GM12878 (cell line): ENCODE measurements at regions not wholly inside any gene's neighbourhood (a gene's known extent, or its start where the extent isn't known, plus 50 kb on each side); places are given as distances from the start of the nearest gene placed in this dataset.

Experiments used
- ATAC-seq: fragments of 200-7000 bp; cut with Tn5 transposase; 3 replicates; pipeline ENCODE4 v1.9.1; 2020; ENCODE audit warnings: mild to moderate bottlenecking, moderate library complexity
- BruUV-seq: library from RNA; stranded (reverse); fragments of 400-500 nt; replicated peaks from 2 replicates; lab custom pipeline; 2021; lab: Mats Ljungman, UMichigan
- CTCF ChIA-PET: fragments of 300-600 bp; sonication (Branson Sonifier 250); formaldehyde crosslinking; extraction: SDS; loops from one replicate; lab custom pipeline; 2021; ENCODE audit warnings: inconsistent platforms; lab: Yijun Ruan, JAX
- POLR2A ChIA-PET: fragments of 350-600 bp; formaldehyde crosslinking; extraction: SDS; loops from one replicate; lab custom pipeline; 2021; ENCODE audit warnings: inconsistent platforms; lab: Charles Lee
- RAD21 ChIA-PET: fragments of 300-600 bp; sonication (Branson Sonifier 250); formaldehyde crosslinking; loops from one replicate; lab custom pipeline; 2023; ENCODE audit warnings: antibody characterized with exemption; ENCODE audit not compliant: unreplicated experiment; lab: Charles Lee
- SMC1A ChIA-PET: fragments of 300-600 bp; sonication (Branson Sonifier 250); formaldehyde crosslinking; loops from one replicate; lab custom pipeline; 2023; ENCODE audit not compliant: unreplicated experiment, uncharacterized antibody; lab: Charles Lee
- DNase-seq: peaks from one replicate; pipeline ENCODE4 v3.0.0-alpha.2; 2011; ENCODE audit warnings: low read depth, low spot score
- FAIRE-seq: peaks from 3 replicates; lab custom pipeline; 2011; peaks lifted over from hg19 to GRCh38; lab: Jason Lieb, UNC
- H2AFZ ChIP-seq: 2 replicates; pipeline ENCODE4 v1.6.0; 2011; ENCODE audit warnings: low read depth, low read length, control low read depth; ENCODE audit not compliant: control insufficient read depth
- H3K27ac ChIP-seq: 2 replicates; pipeline ENCODE4 v1.5.1; 2011; ENCODE audit warnings: control low read depth; ENCODE audit not compliant: control insufficient read depth, insufficient read depth
- H3K27me3 ChIP-seq, 2 experiments: replicated peaks in 1 of 2; 2 replicates each; pipeline versions ENCODE4 v1.6.0 to v1.6.1; 2011; ENCODE audit warnings: low read length in 1 of 2; ENCODE audit not compliant: control insufficient read depth in 2 of 2, insufficient read depth in 2 of 2
- H3K36me3 ChIP-seq, 2 experiments: 2 replicates each; pipeline ENCODE4 v1.5.1; 2011; ENCODE audit warnings: low read length in 1 of 2; ENCODE audit not compliant: control insufficient read depth in 2 of 2, insufficient read depth in 2 of 2
- H3K4me1 ChIP-seq: 2 replicates; pipeline ENCODE4 v1.6.1; 2011; ENCODE audit warnings: mild to moderate bottlenecking, low read length, moderate library complexity, mixed read lengths; ENCODE audit not compliant: control insufficient read depth, insufficient read depth
- H3K4me2 ChIP-seq: 2 replicates; pipeline ENCODE4 v1.6.0; 2011; ENCODE audit warnings: control low read depth; ENCODE audit not compliant: control insufficient read depth, insufficient read depth
- H3K4me3 ChIP-seq: fragments of 200-600 bp; sonication (generic); 2 replicates; pipeline ENCODE4 v1.5.1; 2016
- H3K79me2 ChIP-seq: 2 replicates; pipeline ENCODE4 v1.6.0; 2011; ENCODE audit warnings: low read length; ENCODE audit not compliant: control insufficient read depth, insufficient read depth
- H3K9ac ChIP-seq: 2 replicates; pipeline ENCODE4 v1.8.0; 2011; ENCODE audit warnings: low read length, control low read depth, mixed read lengths; ENCODE audit not compliant: control insufficient read depth, insufficient read depth
- H3K9me3 ChIP-seq: replicated peaks from 3 replicates; pipeline ENCODE4 v1.5.1; 2011; ENCODE audit warnings: mild to moderate bottlenecking, low read length; ENCODE audit not compliant: control insufficient read depth, insufficient read depth
- H4K20me1 ChIP-seq: 2 replicates; pipeline ENCODE4 v1.6.0; 2011; ENCODE audit not compliant: control insufficient read depth, insufficient read depth
- BHLHE40 ChIP-seq, 2 experiments: fragments of 450-650 bp in 1 of 2; IDR thresholded peaks; 2 replicates each; pipeline ENCODE4 v1.6.1; 2011 to 2017; ENCODE audit warnings: low read depth in 2 of 2, borderline replicate concordance in 1 of 2, improper control_type of control experiment in 1 of 2, low read length in 1 of 2, mild to moderate bottlenecking in 1 of 2
- CHD4 ChIP-seq: fragments of 200-600 bp; sonication (generic); IDR thresholded peaks from 2 replicates; pipeline ENCODE4 v1.6.1; 2016; ENCODE audit warnings: mild to moderate bottlenecking
- CREB1 ChIP-seq: IDR thresholded peaks from 2 replicates; pipeline ENCODE4 v1.6.1; 2012; ENCODE audit warnings: low read depth, mild to moderate bottlenecking, inconsistent platforms
- ELK1 ChIP-seq: IDR thresholded peaks from 2 replicates; pipeline ENCODE4 v1.6.1; 2012; ENCODE audit warnings: low read depth, low read length, improper control_type of control experiment
- FOXM1 ChIP-seq: IDR thresholded peaks from 2 replicates; pipeline ENCODE4 v1.6.1; 2012; ENCODE audit warnings: low read depth, mild to moderate bottlenecking, inconsistent platforms, low read length, moderate library complexity
- NR2F1 ChIP-seq: fragments of 450-650 bp; conservative IDR thresholded peaks from 2 replicates; pipeline ENCODE4 v1.6.1; 2017; ENCODE audit warnings: mild to moderate bottlenecking
- RAD21 ChIP-seq: IDR thresholded peaks from 2 replicates; pipeline ENCODE4 v1.6.1; 2011; ENCODE audit warnings: mild to moderate bottlenecking, low read depth, low read length, moderate library complexity; ENCODE audit not compliant: insufficient read depth
- SIX5 ChIP-seq: IDR thresholded peaks from 2 replicates; pipeline ENCODE4 v1.6.1; 2011; ENCODE audit warnings: mild to moderate bottlenecking, low read depth, low read length, moderate library complexity; ENCODE audit not compliant: severe bottlenecking
- SMARCA5 ChIP-seq: fragments of 450-650 bp; IDR thresholded peaks from 2 replicates; pipeline ENCODE4 v1.6.1; 2017; ENCODE audit warnings: mild to moderate bottlenecking
- YBX1 ChIP-seq: fragments of 450-650 bp; IDR thresholded peaks from 2 replicates; pipeline ENCODE4 v1.6.1; 2016; ENCODE audit warnings: antibody characterized with exemption
- ZBTB40 ChIP-seq: fragments of 450-650 bp; IDR thresholded peaks from 2 replicates; pipeline ENCODE4 v1.6.1; 2016; ENCODE audit warnings: mild to moderate bottlenecking, moderate library complexity, borderline replicate concordance
- ZNF217 ChIP-seq: fragments of 450-650 bp; IDR thresholded peaks from 2 replicates; pipeline ENCODE4 v1.6.1; 2017; ENCODE audit warnings: antibody characterized with exemption, mild to moderate bottlenecking
- ZNF384 ChIP-seq: IDR thresholded peaks from 2 replicates; pipeline ENCODE4 v1.6.1; 2012; ENCODE audit warnings: low read depth, mild to moderate bottlenecking, low read length, improper control_type of control experiment, borderline replicate concordance
- ZNF622 ChIP-seq: fragments of 450-650 bp; IDR thresholded peaks from 2 replicates; pipeline ENCODE4 v1.6.1; 2017; ENCODE audit warnings: mild to moderate bottlenecking, inconsistent platforms
- WGBS: methylation state at CpG from one replicate; pipeline ENCODE4 v1.1.6; 2016; ENCODE audit warnings: low lambda C conversion rate; ENCODE audit not compliant: insufficient replicate concordance, insufficient coverage; ENCODE audit errors: missing lambda C conversion rate; 5-methylcytosine and 5-hydroxymethylcytosine counted together
- in situ Hi-C: fragments of 300-500 bp; cut with MboI; formaldehyde crosslinking; loops from 9 replicates; pipeline ENCODE4 v1.14.3; 2018; ENCODE audit warnings: mixed read lengths
- intact Hi-C: fragments of 100-400 bp; cut with micrococcal nuclease; formaldehyde crosslinking; loops from one replicate; pipeline ENCODE4 v1.14.2; 2022; ENCODE audit not compliant: unreplicated experiment
- TF ChIP-seq, protein P1 (sequence below): fragments of 450-650 bp; formaldehyde crosslinking; IDR thresholded peaks from 2 replicates; pipeline ENCODE4 v1.5.0; 2022; ENCODE audit warnings: mild to moderate bottlenecking, missing genetic modification characterization

DNA sequence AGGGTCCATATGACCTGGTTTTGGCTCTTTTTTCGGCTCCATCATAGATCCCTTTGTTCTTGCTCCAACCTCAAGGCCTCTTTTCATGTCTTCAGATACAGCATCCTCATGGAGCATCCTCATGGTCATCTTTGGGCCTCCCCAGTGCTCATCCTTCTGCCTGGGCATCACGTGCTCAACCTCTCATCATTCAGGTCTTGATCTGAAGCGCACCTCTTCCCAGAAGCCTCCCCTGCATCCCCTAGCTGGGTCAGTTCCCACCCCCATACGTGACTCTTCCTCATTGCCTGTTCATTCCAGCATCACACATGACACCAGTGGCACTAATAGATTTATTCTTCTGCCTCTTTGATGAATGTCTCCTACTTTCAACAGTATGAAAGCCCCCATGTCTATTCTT, 192.2 kb downstream of the MIAT start:
- BruUV-seq = no TSS peak
- ChIA-PET POLR2A (no interaction called here), SMC1A (no interaction called here), RAD21 (no interaction called here), CTCF (no interaction called here)
- no peak overlapping the region for H2AFZ ChIP-seq
- no peaks in the 10 kb centered on the region for H3K9me3 ChIP-seq
- no peak overlapping the region for H3K4me3 ChIP-seq
- intact Hi-C loops = no loop called here
- WGBS = 2% methylated on average over 4 of the region's 4 CpGs
- H3K9ac ChIP-seq = no peak overlapping the region
- H4K20me1 ChIP-seq = no peaks in the 10 kb centered on the region
- ATAC-seq (no peak), FAIRE-seq (no peak), DNase-seq (no peak)
- H3K79me2 ChIP-seq = no peaks in the 10 kb centered on the region
- H3K27me3 ChIP-seq = no peaks in the 10 kb centered on the region
- H3K27ac ChIP-seq = no peak overlapping the region
- TF ChIP-seq FOXM1 = no peak
- TF ChIP-seq CHD4 = no peak
- no peak for TF ChIP-seq ZNF384
- no peak for TF ChIP-seq YBX1
- TF ChIP-seq NR2F1 = no peak
- TF ChIP-seq ZNF622 = no peak
- TF ChIP-seq, protein P1, sequence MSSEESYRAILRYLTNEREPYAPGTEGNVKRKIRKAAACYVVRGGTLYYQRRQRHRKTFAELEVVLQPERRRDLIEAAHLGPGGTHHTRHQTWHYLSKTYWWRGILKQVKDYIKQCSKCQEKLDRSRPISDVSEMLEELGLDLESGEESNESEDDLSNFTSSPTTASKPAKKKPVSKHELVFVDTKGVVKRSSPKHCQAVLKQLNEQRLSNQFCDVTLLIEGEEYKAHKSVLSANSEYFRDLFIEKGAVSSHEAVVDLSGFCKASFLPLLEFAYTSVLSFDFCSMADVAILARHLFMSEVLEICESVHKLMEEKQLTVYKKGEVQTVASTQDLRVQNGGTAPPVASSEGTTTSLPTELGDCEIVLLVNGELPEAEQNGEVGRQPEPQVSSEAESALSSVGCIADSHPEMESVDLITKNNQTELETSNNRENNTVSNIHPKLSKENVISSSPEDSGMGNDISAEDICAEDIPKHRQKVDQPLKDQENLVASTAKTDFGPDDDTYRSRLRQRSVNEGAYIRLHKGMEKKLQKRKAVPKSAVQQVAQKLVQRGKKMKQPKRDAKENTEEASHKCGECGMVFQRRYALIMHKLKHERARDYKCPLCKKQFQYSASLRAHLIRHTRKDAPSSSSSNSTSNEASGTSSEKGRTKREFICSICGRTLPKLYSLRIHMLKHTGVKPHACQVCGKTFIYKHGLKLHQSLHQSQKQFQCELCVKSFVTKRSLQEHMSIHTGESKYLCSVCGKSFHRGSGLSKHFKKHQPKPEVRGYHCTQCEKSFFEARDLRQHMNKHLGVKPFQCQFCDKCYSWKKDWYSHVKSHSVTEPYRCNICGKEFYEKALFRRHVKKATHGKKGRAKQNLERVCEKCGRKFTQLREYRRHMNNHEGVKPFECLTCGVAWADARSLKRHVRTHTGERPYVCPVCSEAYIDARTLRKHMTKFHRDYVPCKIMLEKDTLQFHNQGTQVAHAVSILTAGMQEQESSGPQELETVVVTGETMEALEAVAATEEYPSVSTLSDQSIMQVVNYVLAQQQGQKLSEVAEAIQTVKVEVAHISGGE (CRISPR knock-in tag) = no peak
- no peak for TF ChIP-seq ELK1
- TF ChIP-seq BHLHE40 (IDR thresholded peaks at IDR 0.05; ENCODE audit: borderline replicate concordance in 1 of 2, low read depth in 2 of 2, low read length in 1 of 2) = no peak
- TF ChIP-seq CREB1 = no peak
- TF ChIP-seq ZBTB40 = no peak
- no peak for TF ChIP-seq SIX5
- no peak for TF ChIP-seq ZNF217
- no peak for TF ChIP-seq SMARCA5
- no peak for TF ChIP-seq RAD21
- peaks cover 9% of the 10 kb centered on the region for H3K4me1 ChIP-seq
- no peak overlapping the region for H3K4me2 ChIP-seq
- in situ Hi-C loops = no loop called here
- no peaks in the 10 kb centered on the region for H3K36me3 ChIP-seq
